A549 (cell line): ENCODE measurements at regions not wholly inside any gene's neighbourhood (a gene's known extent, or its start where the extent isn't known, plus 50 kb on each side); places are given as distances from the start of the nearest gene placed in this dataset.

Experiments
- ATAC-seq, 2 experiments: fragments of 200-7000 bp in 1 of 2; fragments of >200 bp in 1 of 2; cut with Nextera tagmentation in 1 of 2; cut with Tn5 transposase in 1 of 2; 3 replicates each; pipeline versions ENCODE4 v1.8.0 to v1.9.1; 2018 to 2020; ENCODE audit warnings: mild to moderate bottlenecking in 1 of 2, moderate library complexity in 1 of 2
- CTCF ChIA-PET: fragments of 300-600 bp; sonication (Branson Sonifier 250); formaldehyde crosslinking; extraction: SDS; loops from one replicate; lab custom pipeline; 2021; ENCODE audit warnings: antibody characterized with exemption, inconsistent platforms; lab: Yijun Ruan, JAX
- POLR2A ChIA-PET: fragments of 350-600 bp; formaldehyde crosslinking; extraction: SDS; loops from one replicate; lab custom pipeline; 2021; ENCODE audit warnings: antibody characterized with exemption, inconsistent platforms; lab: Yijun Ruan, JAX
- DNase-seq, 2 experiments: peaks; one replicate each; pipeline versions ENCODE4 v3.0.0 to v3.0.0-alpha.2; 2011 to 2016; ENCODE audit warnings: low read depth in 1 of 2, low spot score in 1 of 2
- FAIRE-seq: peaks from 2 replicates; lab custom pipeline; 2011; peaks lifted over from hg19 to GRCh38; lab: Jason Lieb, UNC
- H3K27ac ChIP-seq, 2 experiments: fragments of >200 bp; sonication (Bioruptor Twin); formaldehyde crosslinking; 3 replicates each; pipeline ENCODE4 v1.5.1; 2016 to 2017
- H3K4me1 ChIP-seq: fragments of >200 bp; sonication (Bioruptor Twin); formaldehyde crosslinking; 3 replicates; pipeline ENCODE4 v1.6.1; 2016
- H3K4me2 ChIP-seq: fragments of >200 bp; sonication (Bioruptor Twin); formaldehyde crosslinking; 3 replicates; pipeline ENCODE4 v1.6.1; 2016
- H3K4me3 ChIP-seq: fragments of >200 bp; sonication (Bioruptor Twin); formaldehyde crosslinking; 3 replicates; pipeline ENCODE4 v1.5.1; 2016
- H3K9me3 ChIP-seq: fragments of >200 bp; sonication (Bioruptor Twin); formaldehyde crosslinking; 3 replicates; pipeline ENCODE4 v1.6.1; 2016
- CBX8 ChIP-seq: fragments of 200-600 bp; sonication (generic); IDR thresholded peaks from 2 replicates; pipeline ENCODE4 v1.6.1; 2016
- EHMT2 ChIP-seq: fragments of 200-600 bp; sonication (generic); IDR thresholded peaks from 2 replicates; pipeline ENCODE4 v1.6.1; 2016; ENCODE audit warnings: antibody characterized with exemption, low read depth, mild to moderate bottlenecking, moderate library complexity
- FOXS1 ChIP-seq: fragments of 250-450 bp; sonication (Bioruptor Pico); IDR thresholded peaks from 2 replicates; pipeline ENCODE4 v1.5.0; 2020; ENCODE audit warnings: mild to moderate bottlenecking, moderate library complexity
- GATA3 ChIP-seq: IDR thresholded peaks from 2 replicates; pipeline ENCODE4 v1.6.1; 2012; ENCODE audit warnings: borderline replicate concordance
- HOXB5 ChIP-seq: fragments of 250-450 bp; sonication (Bioruptor Pico); IDR thresholded peaks from 2 replicates; pipeline ENCODE4 v1.5.0; 2020; ENCODE audit warnings: mild to moderate bottlenecking, moderate library complexity
- JUN ChIP-seq, 2 experiments: fragments of >200 bp; sonication (Bioruptor Twin); formaldehyde crosslinking; IDR thresholded peaks; 2 replicates in 1 of 2; 3 replicates in 1 of 2; pipeline ENCODE4 v1.6.1; 2016 to 2017
- JUNB ChIP-seq: fragments of >200 bp; sonication (Bioruptor Twin); formaldehyde crosslinking; IDR thresholded peaks from 2 replicates; pipeline ENCODE4 v1.6.1; 2016
- MAFK ChIP-seq: fragments of 450-650 bp; IDR thresholded peaks from 2 replicates; pipeline ENCODE4 v1.6.1; 2014; ENCODE audit not compliant: partially characterized antibody
- MYC ChIP-seq: IDR thresholded peaks from 2 replicates; pipeline ENCODE4 v1.6.1; 2012; ENCODE audit warnings: mild to moderate bottlenecking, inconsistent platforms, low read length, improper control_type of control experiment, borderline replicate concordance
- NFE2L2 ChIP-seq: fragments of 150-350 bp; conservative IDR thresholded peaks from 2 replicates; pipeline ENCODE4 v1.6.1; 2014; ENCODE audit warnings: low read length
- NPAS2 ChIP-seq: fragments of 250-450 bp; sonication (Bioruptor Pico); IDR thresholded peaks from 2 replicates; pipeline ENCODE4 v1.8.0; 2022; ENCODE audit warnings: mild to moderate bottlenecking, moderate library complexity, borderline replicate concordance
- NR3C1 ChIP-seq: fragments of >200 bp; sonication (Bioruptor Twin); formaldehyde crosslinking; IDR thresholded peaks from 3 replicates; pipeline ENCODE4 v1.6.1; 2017
- RARB ChIP-seq: fragments of 250-450 bp; sonication (Bioruptor Pico); IDR thresholded peaks from 2 replicates; pipeline ENCODE4 v1.8.0; 2021; ENCODE audit warnings: mild to moderate bottlenecking, moderate library complexity
- RCOR1 ChIP-seq: fragments of 150-350 bp; IDR thresholded peaks from 2 replicates; pipeline ENCODE4 v1.6.1; 2014; ENCODE audit warnings: antibody characterized with exemption, low read length, low read depth
- RFX5 ChIP-seq: fragments of 450-650 bp; IDR thresholded peaks from 2 replicates; pipeline ENCODE4 v1.7.1; 2014; ENCODE audit warnings: antibody characterized with exemption, mild to moderate bottlenecking, moderate library complexity
- SMC3 ChIP-seq: fragments of >200 bp; sonication (Bioruptor Twin); formaldehyde crosslinking; IDR thresholded peaks from 3 replicates; pipeline ENCODE4 v1.6.1; 2018; ENCODE audit warnings: inconsistent platforms
- TFCP2L1 ChIP-seq: fragments of 250-450 bp; sonication (Bioruptor Pico); IDR thresholded peaks from 2 replicates; pipeline ENCODE4 v1.5.0; 2021; ENCODE audit warnings: mild to moderate bottlenecking
- TP53 ChIP-seq: fragments of 250-450 bp; sonication (Bioruptor Pico); IDR thresholded peaks from 2 replicates; pipeline ENCODE4 v1.5.0; 2021; ENCODE audit warnings: mild to moderate bottlenecking, moderate library complexity
- ZC3H11A ChIP-seq: fragments of 450-650 bp; IDR thresholded peaks from 2 replicates; pipeline ENCODE4 v1.6.1; 2014; ENCODE audit warnings: antibody characterized with exemption, mild to moderate bottlenecking
- WGBS: methylation state at CpG from one replicate; pipeline ENCODE4 v1.1.6; 2017; ENCODE audit errors: missing lambda C conversion rate; 5-methylcytosine and 5-hydroxymethylcytosine counted together
- TF ChIP-seq, protein P1 (sequence below): IDR thresholded peaks from 2 replicates; pipeline ENCODE4 v1.6.1; 2012
- TF ChIP-seq, protein P2 (sequence below): fragments of 150-350 bp; IDR thresholded peaks from 2 replicates; pipeline ENCODE4 v1.6.1; 2014; ENCODE audit warnings: low read depth, mild to moderate bottlenecking, low read length
- TF ChIP-seq, protein P3 (sequence below): IDR thresholded peaks from 2 replicates; pipeline ENCODE4 v1.6.1; 2012
- TF ChIP-seq, protein P4 (sequence below): fragments of >200 bp; sonication (Bioruptor Twin); formaldehyde crosslinking; IDR thresholded peaks from 3 replicates; pipeline ENCODE4 v1.5.1; 2016
- TF ChIP-seq, protein P5 (sequence below): IDR thresholded peaks from 2 replicates; pipeline ENCODE4 v1.6.1; 2012; ENCODE audit warnings: low read depth, borderline replicate concordance

DNA sequence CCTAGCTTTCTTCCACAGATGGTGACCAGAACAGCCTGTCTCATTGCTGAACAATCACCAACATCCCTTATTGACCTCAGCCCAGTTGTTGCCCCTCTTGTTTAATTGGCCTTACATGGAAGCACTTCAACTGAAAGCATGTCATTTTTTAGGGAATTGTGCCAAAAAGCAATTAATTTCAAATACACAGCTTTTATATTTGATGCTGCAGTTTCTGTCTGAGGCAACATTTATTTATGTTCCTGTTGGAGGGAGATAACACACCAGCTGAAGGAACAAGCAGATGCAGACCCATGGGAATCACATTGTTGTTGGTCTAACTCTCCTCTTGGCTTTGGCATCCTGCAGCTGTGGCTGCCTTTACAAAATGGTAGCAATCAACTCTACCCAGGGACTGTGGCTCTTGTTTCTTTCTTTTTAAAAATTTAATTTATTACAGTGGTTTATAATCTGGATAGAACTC, 498.1 kb upstream of the RGMA start:
- CTCF ChIA-PET, result interaction anchor here (1.1 kb wide), 1 partner anchor 810 kb away, joined by 3 read pairs; no protein-coding TSS in a partner anchor
- POLR2A ChIA-PET, result no interaction called here

DNA sequence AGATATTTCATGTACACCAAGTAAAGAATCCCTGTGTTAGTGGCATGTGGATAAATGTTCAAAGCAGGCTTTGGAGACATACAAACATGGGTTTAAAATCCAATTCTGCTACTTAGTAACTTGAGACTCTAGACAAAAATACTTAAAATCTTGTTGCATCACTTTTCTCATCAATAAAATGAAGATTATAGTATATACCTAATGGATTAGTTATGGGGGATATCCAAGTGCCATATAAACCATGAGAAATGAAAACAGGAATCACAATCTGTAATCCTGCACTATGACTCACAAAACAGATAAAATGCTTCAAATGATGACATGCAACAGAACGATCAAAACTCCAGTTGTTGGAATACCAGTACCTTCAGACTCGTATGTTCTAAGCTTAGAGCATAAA, 496.0 kb upstream of the RGMA start:
- no peaks in the 10 kb centered on the region for H3K9me3 ChIP-seq
- H3K4me2 ChIP-seq, result no peak overlapping the region
- no peak for ATAC-seq
- WGBS, result 0% methylated on average over 2 of the region's 2 CpGs
- TF ChIP-seq, protein P1, sequence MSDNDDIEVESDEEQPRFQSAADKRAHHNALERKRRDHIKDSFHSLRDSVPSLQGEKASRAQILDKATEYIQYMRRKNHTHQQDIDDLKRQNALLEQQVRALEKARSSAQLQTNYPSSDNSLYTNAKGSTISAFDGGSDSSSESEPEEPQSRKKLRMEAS, result no peak
- TF ChIP-seq MAFK (no peak), NR3C1 (no peak), FOXS1 (CRISPR knock-in tag) (no peak), TFCP2L1 (CRISPR knock-in tag) (no peak), JUN (IDR thresholded peaks at IDR 0.05) (no peak), GATA3 (no peak), RCOR1 (no peak), SMC3 (no peak), NFE2L2 (no peak), RFX5 (no peak), EHMT2 (no peak), TP53 (CRISPR knock-in tag) (no peak), NPAS2 (CRISPR knock-in tag) (no peak)
- TF ChIP-seq, protein P2, sequence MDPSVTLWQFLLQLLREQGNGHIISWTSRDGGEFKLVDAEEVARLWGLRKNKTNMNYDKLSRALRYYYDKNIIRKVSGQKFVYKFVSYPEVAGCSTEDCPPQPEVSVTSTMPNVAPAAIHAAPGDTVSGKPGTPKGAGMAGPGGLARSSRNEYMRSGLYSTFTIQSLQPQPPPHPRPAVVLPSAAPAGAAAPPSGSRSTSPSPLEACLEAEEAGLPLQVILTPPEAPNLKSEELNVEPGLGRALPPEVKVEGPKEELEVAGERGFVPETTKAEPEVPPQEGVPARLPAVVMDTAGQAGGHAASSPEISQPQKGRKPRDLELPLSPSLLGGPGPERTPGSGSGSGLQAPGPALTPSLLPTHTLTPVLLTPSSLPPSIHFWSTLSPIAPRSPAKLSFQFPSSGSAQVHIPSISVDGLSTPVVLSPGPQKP, result no peak
- TF ChIP-seq, protein P3, sequence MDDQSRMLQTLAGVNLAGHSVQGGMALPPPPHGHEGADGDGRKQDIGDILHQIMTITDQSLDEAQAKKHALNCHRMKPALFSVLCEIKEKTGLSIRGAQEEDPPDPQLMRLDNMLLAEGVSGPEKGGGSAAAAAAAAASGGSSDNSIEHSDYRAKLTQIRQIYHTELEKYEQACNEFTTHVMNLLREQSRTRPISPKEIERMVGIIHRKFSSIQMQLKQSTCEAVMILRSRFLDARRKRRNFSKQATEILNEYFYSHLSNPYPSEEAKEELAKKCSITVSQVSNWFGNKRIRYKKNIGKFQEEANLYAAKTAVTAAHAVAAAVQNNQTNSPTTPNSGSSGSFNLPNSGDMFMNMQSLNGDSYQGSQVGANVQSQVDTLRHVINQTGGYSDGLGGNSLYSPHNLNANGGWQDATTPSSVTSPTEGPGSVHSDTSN, result no peak
- TF ChIP-seq, protein P4, sequence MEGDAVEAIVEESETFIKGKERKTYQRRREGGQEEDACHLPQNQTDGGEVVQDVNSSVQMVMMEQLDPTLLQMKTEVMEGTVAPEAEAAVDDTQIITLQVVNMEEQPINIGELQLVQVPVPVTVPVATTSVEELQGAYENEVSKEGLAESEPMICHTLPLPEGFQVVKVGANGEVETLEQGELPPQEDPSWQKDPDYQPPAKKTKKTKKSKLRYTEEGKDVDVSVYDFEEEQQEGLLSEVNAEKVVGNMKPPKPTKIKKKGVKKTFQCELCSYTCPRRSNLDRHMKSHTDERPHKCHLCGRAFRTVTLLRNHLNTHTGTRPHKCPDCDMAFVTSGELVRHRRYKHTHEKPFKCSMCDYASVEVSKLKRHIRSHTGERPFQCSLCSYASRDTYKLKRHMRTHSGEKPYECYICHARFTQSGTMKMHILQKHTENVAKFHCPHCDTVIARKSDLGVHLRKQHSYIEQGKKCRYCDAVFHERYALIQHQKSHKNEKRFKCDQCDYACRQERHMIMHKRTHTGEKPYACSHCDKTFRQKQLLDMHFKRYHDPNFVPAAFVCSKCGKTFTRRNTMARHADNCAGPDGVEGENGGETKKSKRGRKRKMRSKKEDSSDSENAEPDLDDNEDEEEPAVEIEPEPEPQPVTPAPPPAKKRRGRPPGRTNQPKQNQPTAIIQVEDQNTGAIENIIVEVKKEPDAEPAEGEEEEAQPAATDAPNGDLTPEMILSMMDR, result no peak
- TF ChIP-seq, protein P5, sequence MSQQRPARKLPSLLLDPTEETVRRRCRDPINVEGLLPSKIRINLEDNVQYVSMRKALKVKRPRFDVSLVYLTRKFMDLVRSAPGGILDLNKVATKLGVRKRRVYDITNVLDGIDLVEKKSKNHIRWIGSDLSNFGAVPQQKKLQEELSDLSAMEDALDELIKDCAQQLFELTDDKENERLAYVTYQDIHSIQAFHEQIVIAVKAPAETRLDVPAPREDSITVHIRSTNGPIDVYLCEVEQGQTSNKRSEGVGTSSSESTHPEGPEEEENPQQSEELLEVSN, result no peak
- TF ChIP-seq, all 56 proteins: peak for 0
- Histone ChIP-seq H3K4me3 (no peak overlapping the region), H3K27ac (no peak overlapping the region), H3K4me1 (no peaks in the 10 kb centered on the region)
- CTCF ChIA-PET, result no interaction called here
- POLR2A ChIA-PET, result no interaction called here
- FAIRE-seq (no peak), DNase-seq (no peak)

More for the DNA sequence above, 498.1 kb upstream of the RGMA start:
- H3K4me2 ChIP-seq, result no peak overlapping the region
- H3K27ac ChIP-seq, result no peak overlapping the region
- no peaks in the 10 kb centered on the region for H3K4me1 ChIP-seq
- FAIRE-seq, result no peak
- DNase-seq, result no peak
- H3K4me3 ChIP-seq, result no peak overlapping the region
- TF ChIP-seq JUN (IDR thresholded peaks at IDR 0.05) (no peak), CBX8 (no peak), RARB (CRISPR knock-in tag) (no peak), HOXB5 (CRISPR knock-in tag) (no peak), ZC3H11A (no peak), JUNB (no peak), MYC (no peak), RFX5 (no peak), NPAS2 (CRISPR knock-in tag) (no peak)
- TF ChIP-seq, protein P5, result no peak
- no peak for ATAC-seq
- no peaks in the 10 kb centered on the region for H3K9me3 ChIP-seq
